PC-9 (cell line): ENCODE measurements at regions not wholly inside any gene's neighbourhood (a gene's known extent, or its start where the extent isn't known, plus 50 kb on each side); places are given as distances from the start of the nearest gene placed in this dataset.

Experiments
- BruUV-seq: library from RNA; stranded (reverse); fragments of 400-500 nt; replicated peaks from 2 replicates; lab custom pipeline; 2021; lab: Mats Ljungman, UMichigan
- CTCF ChIA-PET: fragments of 300-600 bp; sonication (Branson Sonifier 250); formaldehyde crosslinking; loops from one replicate; lab custom pipeline; 2022; ENCODE audit warnings: antibody characterized with exemption; lab: Charles Lee
- POLR2A ChIA-PET: fragments of 300-600 bp; sonication (Branson Sonifier 250); formaldehyde crosslinking; loops from one replicate; lab custom pipeline; 2022; ENCODE audit warnings: antibody characterized with exemption; ENCODE audit not compliant: unreplicated experiment; lab: Charles Lee
- DNase-seq, 2 experiments: peaks; one replicate each; pipeline versions ENCODE4 v3.0.0 to v3.0.0-alpha.2; 2015 to 2022; ENCODE audit warnings: mixed read lengths in 1 of 2
- H2AFZ ChIP-seq: fragments of 200-600 bp; sonication (generic); 2 replicates; pipeline ENCODE4 v1.8.1; 2017; ENCODE audit warnings: antibody characterized with exemption
- H3F3A ChIP-seq: fragments of 200-600 bp; sonication (generic); 2 replicates; pipeline ENCODE4 v1.8.1; 2017; ENCODE audit warnings: antibody characterized with exemption, mild to moderate bottlenecking, low read depth; ENCODE audit not compliant: insufficient read depth
- H3K27ac ChIP-seq: fragments of 200-600 bp; sonication (generic); 2 replicates; pipeline ENCODE4 v1.6.1; 2016; ENCODE audit warnings: mixed run types
- H3K27me3 ChIP-seq: fragments of 200-600 bp; sonication (generic); 2 replicates; pipeline ENCODE4 v1.6.1; 2016; ENCODE audit warnings: low read depth, mixed run types; ENCODE audit not compliant: insufficient read depth
- H3K36me3 ChIP-seq: fragments of 200-600 bp; sonication (generic); 2 replicates; pipeline ENCODE4 v1.6.1; 2016; ENCODE audit warnings: low read depth, mixed run types
- H3K4me1 ChIP-seq: fragments of 200-600 bp; sonication (generic); replicated peaks from 2 replicates; pipeline ENCODE4 v1.6.1; 2016; ENCODE audit warnings: mixed run types; ENCODE audit not compliant: insufficient read depth
- H3K4me2 ChIP-seq: fragments of 200-600 bp; sonication (generic); 2 replicates; pipeline ENCODE4 v1.6.1; 2017; ENCODE audit warnings: mixed run types
- H3K4me3 ChIP-seq: fragments of 200-600 bp; sonication (generic); 2 replicates; pipeline ENCODE4 v1.6.1; 2016; ENCODE audit warnings: mixed run types
- H3K79me2 ChIP-seq: fragments of 200-600 bp; sonication (generic); 2 replicates; pipeline ENCODE4 v1.6.1; 2017; ENCODE audit warnings: low read depth, mixed run types
- H3K9me2 ChIP-seq: fragments of 200-600 bp; sonication (generic); 2 replicates; pipeline ENCODE4 v1.8.1; 2017; ENCODE audit warnings: mild to moderate bottlenecking; ENCODE audit not compliant: insufficient read depth
- H3K9me3 ChIP-seq: fragments of 200-600 bp; sonication (generic); 2 replicates; pipeline ENCODE4 v1.8.1; 2016; ENCODE audit warnings: low read depth; ENCODE audit not compliant: insufficient read depth
- H4K20me1 ChIP-seq: fragments of 200-600 bp; sonication (generic); 2 replicates; pipeline ENCODE4 v1.8.1; 2017; ENCODE audit not compliant: insufficient read depth
- EZH2 ChIP-seq: fragments of 200-600 bp; sonication (generic); IDR thresholded peaks from 2 replicates; pipeline ENCODE4 v1.8.0; 2017; ENCODE audit warnings: antibody characterized with exemption, low read depth
- intact Hi-C: fragments of 100-400 bp; cut with micrococcal nuclease; formaldehyde crosslinking; loops from one replicate; pipeline ENCODE4 v1.10.0; 2022; ENCODE audit not compliant: unreplicated experiment
- TF ChIP-seq, protein P1 (sequence below): fragments of 200-600 bp; sonication (generic); conservative IDR thresholded peaks from 2 replicates; pipeline ENCODE4 v1.6.1; 2017; ENCODE audit warnings: mixed run types, antibody characterized with exemption, mild to moderate bottlenecking, moderate library complexity

DNA sequence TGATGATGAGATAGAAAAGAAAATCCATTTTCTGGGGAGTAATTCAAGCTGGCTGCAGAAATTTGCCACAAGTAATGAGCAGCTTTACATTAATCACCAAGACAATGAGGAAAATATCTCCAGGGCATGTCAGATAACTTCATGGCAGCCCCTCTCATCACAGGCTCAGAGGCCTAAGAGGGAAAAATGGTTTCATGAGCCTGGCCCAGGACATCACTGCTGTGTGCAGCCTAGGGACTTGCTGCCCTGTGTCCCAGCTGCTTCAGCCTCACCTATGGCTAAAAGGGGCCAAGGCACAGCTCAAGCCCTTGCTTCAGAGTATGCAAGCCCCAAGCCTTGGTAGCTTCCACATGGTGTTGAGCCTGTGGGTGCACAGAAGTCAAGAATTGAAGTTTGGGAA is 161.7 kb downstream of the OPA1 start:
- no TSS peak for BruUV-seq
- Histone ChIP-seq H3K27ac (no peak overlapping the region), H3K79me2 (no peaks in the 10 kb centered on the region), H3K4me3 (no peak overlapping the region), H3F3A (no peaks in the 10 kb centered on the region), H3K9me2 (no peaks in the 10 kb centered on the region), H3K27me3 (no peaks in the 10 kb centered on the region), H4K20me1 (no peaks in the 10 kb centered on the region), H3K4me1 (no peaks in the 10 kb centered on the region), H2AFZ (no peak overlapping the region), H3K4me2 (no peak overlapping the region), H3K36me3 (no peaks in the 10 kb centered on the region), H3K9me3 (peaks cover 8% of the 10 kb centered on the region)
- no peak for DNase-seq
- ChIA-PET CTCF (no interaction called here), POLR2A (interaction anchor here (0.7 kb wide), 2 partner anchors 10 to 118 kb away, joined by 5 to 6 read pairs; no protein-coding TSS in a partner anchor)
- TF ChIP-seq, protein P1, sequence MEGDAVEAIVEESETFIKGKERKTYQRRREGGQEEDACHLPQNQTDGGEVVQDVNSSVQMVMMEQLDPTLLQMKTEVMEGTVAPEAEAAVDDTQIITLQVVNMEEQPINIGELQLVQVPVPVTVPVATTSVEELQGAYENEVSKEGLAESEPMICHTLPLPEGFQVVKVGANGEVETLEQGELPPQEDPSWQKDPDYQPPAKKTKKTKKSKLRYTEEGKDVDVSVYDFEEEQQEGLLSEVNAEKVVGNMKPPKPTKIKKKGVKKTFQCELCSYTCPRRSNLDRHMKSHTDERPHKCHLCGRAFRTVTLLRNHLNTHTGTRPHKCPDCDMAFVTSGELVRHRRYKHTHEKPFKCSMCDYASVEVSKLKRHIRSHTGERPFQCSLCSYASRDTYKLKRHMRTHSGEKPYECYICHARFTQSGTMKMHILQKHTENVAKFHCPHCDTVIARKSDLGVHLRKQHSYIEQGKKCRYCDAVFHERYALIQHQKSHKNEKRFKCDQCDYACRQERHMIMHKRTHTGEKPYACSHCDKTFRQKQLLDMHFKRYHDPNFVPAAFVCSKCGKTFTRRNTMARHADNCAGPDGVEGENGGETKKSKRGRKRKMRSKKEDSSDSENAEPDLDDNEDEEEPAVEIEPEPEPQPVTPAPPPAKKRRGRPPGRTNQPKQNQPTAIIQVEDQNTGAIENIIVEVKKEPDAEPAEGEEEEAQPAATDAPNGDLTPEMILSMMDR = no peak
- no peak for TF ChIP-seq EZH2
- intact Hi-C loops = no loop called here

DNA sequence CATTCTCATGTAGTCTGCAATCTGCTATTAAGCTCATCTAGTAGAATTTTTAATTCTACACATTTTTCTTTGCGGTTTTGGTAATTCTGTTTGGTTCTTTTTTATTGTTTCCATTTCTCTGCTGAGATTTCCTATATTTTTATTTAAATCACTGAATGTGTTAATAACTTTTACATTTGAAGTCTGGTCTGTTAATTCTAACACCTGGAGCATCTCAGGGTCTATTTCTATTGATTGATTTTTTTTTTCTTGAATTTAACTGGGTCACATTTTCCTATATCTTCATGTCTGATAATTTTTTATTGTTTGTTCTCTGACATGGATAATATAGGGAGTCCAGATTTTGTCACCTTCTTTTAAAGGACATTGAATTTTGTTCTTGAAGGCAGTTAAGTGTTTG is 163.5 kb downstream of the OPA1 start:
- Histone ChIP-seq H4K20me1 (no peaks in the 10 kb centered on the region), H3K36me3 (no peaks in the 10 kb centered on the region), H3K4me3 (no peak overlapping the region), H2AFZ (no peak overlapping the region), H3K4me1 (no peaks in the 10 kb centered on the region), H3K9me3 (peaks cover 8% of the 10 kb centered on the region), H3K9me2 (no peaks in the 10 kb centered on the region), H3F3A (no peaks in the 10 kb centered on the region), H3K27me3 (no peaks in the 10 kb centered on the region), H3K27ac (no peak overlapping the region), H3K79me2 (no peaks in the 10 kb centered on the region), H3K4me2 (no peak overlapping the region)
- POLR2A ChIA-PET = interaction anchor here (0.7 kb wide), 1 partner anchor 564 kb away, joined by 4 read pairs; no protein-coding TSS in a partner anchor
- no peak for DNase-seq
- no TSS peak for BruUV-seq
- TF ChIP-seq, protein P1 = no peak
- TF ChIP-seq EZH2 = no peak
- CTCF ChIA-PET = no interaction called here
- intact Hi-C loops = no loop called here

DNA sequence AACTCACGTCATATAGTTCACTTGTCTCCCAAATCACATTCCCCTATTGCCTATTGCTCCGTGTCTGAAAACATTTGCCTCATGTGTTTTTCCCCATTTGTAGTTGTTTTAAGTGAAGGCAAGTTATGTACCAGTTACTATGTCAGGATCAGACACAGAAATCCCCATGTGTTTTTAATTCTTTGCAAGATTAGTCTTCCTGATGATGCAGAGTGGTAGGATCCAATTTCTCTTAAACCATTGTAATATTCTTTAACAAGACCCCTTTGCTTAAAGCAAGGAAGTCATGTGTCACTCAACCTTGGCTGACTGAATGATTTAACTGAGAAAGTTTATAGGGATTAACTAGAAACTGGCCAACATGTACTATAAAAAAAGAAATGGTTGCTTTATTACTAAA is 164.4 kb downstream of the OPA1 start:
- no peaks in the 10 kb centered on the region for H4K20me1 ChIP-seq
- no peaks in the 10 kb centered on the region for H3F3A ChIP-seq
- no peak overlapping the region for H2AFZ ChIP-seq
- H3K27me3 ChIP-seq = no peaks in the 10 kb centered on the region
- H3K9me2 ChIP-seq = no peaks in the 10 kb centered on the region
- POLR2A ChIA-PET = no interaction called here
- no peak for TF ChIP-seq EZH2
- TF ChIP-seq, protein P1 = no peak
- no peak overlapping the region for H3K27ac ChIP-seq
- intact Hi-C loops = no loop called here
- H3K4me1 ChIP-seq = no peaks in the 10 kb centered on the region
- H3K4me3 ChIP-seq = no peak overlapping the region
- no TSS peak for BruUV-seq
- H3K9me3 ChIP-seq = peaks cover 8% of the 10 kb centered on the region
- no peak overlapping the region for H3K4me2 ChIP-seq
- CTCF ChIA-PET = no interaction called here
- H3K79me2 ChIP-seq = no peaks in the 10 kb centered on the region
- no peak for DNase-seq
- no peaks in the 10 kb centered on the region for H3K36me3 ChIP-seq
